MCF 10A (cell line): ENCODE measurements at regions not wholly inside any gene's neighbourhood (a gene's known extent, or its start where the extent isn't known, plus 50 kb on each side); places are given as distances from the start of the nearest gene placed in this dataset.

ENCODE experiments used
- BruUV-seq: library from RNA; stranded (reverse); fragments of 400-500 nt; replicated peaks from 2 replicates; lab custom pipeline; 2021; lab: Mats Ljungman, UMichigan
- CTCF ChIA-PET: fragments of 300-600 bp; sonication (Branson Sonifier 250); formaldehyde crosslinking; extraction: SDS; loops from one replicate; lab custom pipeline; 2021; ENCODE audit warnings: antibody characterized with exemption, inconsistent platforms; lab: Yijun Ruan, JAX
- POLR2A ChIA-PET: fragments of 300-600, 350-650 bp; sonication (Branson Sonifier 250); formaldehyde crosslinking; extraction: SDS; loops from one replicate; lab custom pipeline; 2020; ENCODE audit warnings: antibody characterized with exemption, inconsistent platforms; lab: Yijun Ruan, JAX
- DNase-seq: peaks from one replicate; pipeline ENCODE4 v3.0.0-alpha.2; 2018; ENCODE audit not compliant: unreplicated experiment
- H3K27ac Mint-ChIP-seq: one replicate; pipeline ENCODE4 v1.8.0; 2022; ENCODE audit warnings: mild to moderate bottlenecking, low read depth, mixed read lengths; ENCODE audit not compliant: unreplicated experiment
- H3K27me3 Mint-ChIP-seq: one replicate; pipeline ENCODE4 v1.8.0; 2022; ENCODE audit warnings: mixed read lengths; ENCODE audit not compliant: insufficient read depth, unreplicated experiment
- H3K36me3 Mint-ChIP-seq: one replicate; pipeline ENCODE4 v1.8.0; 2022; ENCODE audit warnings: mild to moderate bottlenecking, moderate library complexity, mixed read lengths; ENCODE audit not compliant: insufficient read depth, unreplicated experiment
- H3K4me1 Mint-ChIP-seq: one replicate; pipeline ENCODE4 v1.8.0; 2022; ENCODE audit warnings: mixed read lengths; ENCODE audit not compliant: insufficient read depth, unreplicated experiment
- H3K4me3 Mint-ChIP-seq: one replicate; pipeline ENCODE4 v1.8.0; 2022; ENCODE audit warnings: mild to moderate bottlenecking, moderate library complexity, mixed read lengths; ENCODE audit not compliant: unreplicated experiment
- H3K9me3 Mint-ChIP-seq: one replicate; pipeline ENCODE4 v1.8.0; 2022; ENCODE audit warnings: mixed read lengths; ENCODE audit not compliant: unreplicated experiment
- intact Hi-C: fragments of 100-400 bp; cut with micrococcal nuclease; formaldehyde crosslinking; loops from 2 replicates; pipeline ENCODE4 v1.14.1; 2022
- TF ChIP-seq, protein P1 (sequence below): fragments of 200-600 bp; IDR thresholded peaks from one replicate; pipeline ENCODE4 v1.8.0; 2022; ENCODE audit warnings: antibody characterized with exemption, mild to moderate bottlenecking; ENCODE audit not compliant: unreplicated experiment

- CTCF ChIA-PET = interaction anchor here (0.5 to 2.2 kb wide), 9 partner anchors 92 to 561 kb away, joined by 3 to 12 read pairs (median 4); partner anchors contain the start of gene PRDM1
- intact Hi-C loops = loop anchor here (5.0 kb wide), 2 partner anchors 95 to 390 kb away; partner anchors contain the start of gene PRDM1
- no peaks in the 10 kb centered on the region for H3K36me3 Mint-ChIP-seq
- no peaks in the 10 kb centered on the region for H3K27me3 Mint-ChIP-seq
- BruUV-seq = no TSS peak
- H3K9me3 Mint-ChIP-seq = no peaks in the 10 kb centered on the region
- TF ChIP-seq, protein P1, sequence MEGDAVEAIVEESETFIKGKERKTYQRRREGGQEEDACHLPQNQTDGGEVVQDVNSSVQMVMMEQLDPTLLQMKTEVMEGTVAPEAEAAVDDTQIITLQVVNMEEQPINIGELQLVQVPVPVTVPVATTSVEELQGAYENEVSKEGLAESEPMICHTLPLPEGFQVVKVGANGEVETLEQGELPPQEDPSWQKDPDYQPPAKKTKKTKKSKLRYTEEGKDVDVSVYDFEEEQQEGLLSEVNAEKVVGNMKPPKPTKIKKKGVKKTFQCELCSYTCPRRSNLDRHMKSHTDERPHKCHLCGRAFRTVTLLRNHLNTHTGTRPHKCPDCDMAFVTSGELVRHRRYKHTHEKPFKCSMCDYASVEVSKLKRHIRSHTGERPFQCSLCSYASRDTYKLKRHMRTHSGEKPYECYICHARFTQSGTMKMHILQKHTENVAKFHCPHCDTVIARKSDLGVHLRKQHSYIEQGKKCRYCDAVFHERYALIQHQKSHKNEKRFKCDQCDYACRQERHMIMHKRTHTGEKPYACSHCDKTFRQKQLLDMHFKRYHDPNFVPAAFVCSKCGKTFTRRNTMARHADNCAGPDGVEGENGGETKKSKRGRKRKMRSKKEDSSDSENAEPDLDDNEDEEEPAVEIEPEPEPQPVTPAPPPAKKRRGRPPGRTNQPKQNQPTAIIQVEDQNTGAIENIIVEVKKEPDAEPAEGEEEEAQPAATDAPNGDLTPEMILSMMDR = no peak
- POLR2A ChIA-PET = interaction anchor here (0.5 to 3.0 kb wide), 18 partner anchors 9 to 469 kb away, joined by 3 to 41 read pairs (median 3); partner anchors contain the start of gene PRDM1
- peak overlapping the region; percentile 85 for H3K4me3 Mint-ChIP-seq
- H3K4me1 Mint-ChIP-seq = peaks cover 34% of the 10 kb centered on the region
- H3K27ac Mint-ChIP-seq = no peak overlapping the region
- peak; percentile 79 for DNase-seq
These were observed 93.7 kb upstream of the PRDM1 start for GRCh38 chr6:105992315-105992961.

DNA sequence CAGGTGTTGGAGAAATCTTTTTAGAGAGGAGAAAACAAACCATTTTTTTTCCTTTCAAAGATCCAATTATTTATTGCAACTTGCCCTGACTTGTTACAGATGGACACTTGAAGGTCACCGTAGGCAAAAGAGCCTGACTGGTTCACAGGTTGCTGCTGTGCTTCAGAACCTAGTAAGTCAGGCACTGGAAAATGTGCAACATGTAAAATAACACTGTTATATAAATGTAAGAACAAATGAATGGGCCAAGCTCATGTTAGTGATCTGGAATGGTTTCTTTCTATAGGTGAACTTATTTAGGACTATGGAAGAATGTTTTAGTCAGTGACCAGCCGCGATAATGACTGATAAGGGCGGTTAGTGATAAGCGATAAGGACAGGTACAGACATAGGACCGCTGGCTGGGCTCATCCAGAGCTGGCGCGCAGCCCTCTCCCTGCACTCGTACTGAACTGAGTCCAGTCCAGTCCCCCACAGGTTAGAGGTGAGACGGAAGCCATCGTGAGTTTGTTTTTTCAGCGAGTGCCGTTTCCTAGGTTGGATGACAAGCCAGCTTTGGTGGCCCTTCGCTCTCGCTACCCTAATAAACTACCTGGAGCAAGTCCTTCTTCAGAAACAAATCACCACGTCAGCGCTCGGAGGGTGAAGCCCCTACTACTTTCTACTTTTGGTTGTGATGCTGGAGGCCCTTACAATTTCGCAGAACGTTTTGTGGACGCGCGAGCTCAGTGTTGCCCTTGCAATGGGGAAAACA lies 94.4 kb upstream of the PRDM1 start:
- Mint-ChIP-seq H3K4me1 (peaks cover 34% of the 10 kb centered on the region), H3K27me3 (no peaks in the 10 kb centered on the region), H3K4me3 (peak overlapping the region; percentile 85), H3K9me3 (no peaks in the 10 kb centered on the region), H3K36me3 (no peaks in the 10 kb centered on the region), H3K27ac (no peak overlapping the region)
- POLR2A ChIA-PET = interaction anchor here (0.7 to 3.0 kb wide), 14 partner anchors 8 to 398 kb away, joined by 3 to 41 read pairs (median 4); partner anchors contain the start of gene PRDM1
- TF ChIP-seq, protein P1 = no peak
- intact Hi-C loops = loop anchor here (5.0 kb wide), 2 partner anchors 96 to 389 kb away; partner anchors contain the start of gene PRDM1
- no peak for DNase-seq
- CTCF ChIA-PET = interaction anchor here (0.6 to 2.2 kb wide), 7 partner anchors 14 to 414 kb away, joined by 3 to 12 read pairs (median 3); no protein-coding TSS in a partner anchor
- BruUV-seq = TSS peak; percentile 77

GRCh38 chr6:105990151-105990550 lies 96.0 kb upstream of the PRDM1 start:
- DNase-seq = no peak
- Mint-ChIP-seq H3K27me3 (no peaks in the 10 kb centered on the region), H3K4me1 (peaks cover 30% of the 10 kb centered on the region), H3K27ac (no peak overlapping the region), H3K9me3 (no peaks in the 10 kb centered on the region), H3K36me3 (no peaks in the 10 kb centered on the region), H3K4me3 (no peak overlapping the region)
- ChIA-PET CTCF (interaction anchor here (0.6 to 0.7 kb wide), 4 partner anchors 22 to 290 kb away, joined by 3 read pairs; no protein-coding TSS in a partner anchor), POLR2A (interaction anchor here (1.4 kb wide), 1 partner anchor 96 kb away, joined by 4 read pairs; the partner anchor contains the start of gene PRDM1)
- intact Hi-C loops = loop anchor here (5.0 kb wide), 2 partner anchors 97 to 388 kb away; partner anchors contain the start of gene PRDM1
- no TSS peak for BruUV-seq
- TF ChIP-seq, protein P1 = no peak
